ENCODE measurements at regions not wholly inside any gene's neighbourhood (a gene's known extent, or its start where the extent isn't known, plus 50 kb on each side); places are given as distances from the start of the nearest gene placed in this dataset.
"Not testable (repeated sequence)": the region's sequence is repeated elsewhere in the genome, so short reads cannot be mapped to it uniquely, and the experiment has no call there.

DNA sequence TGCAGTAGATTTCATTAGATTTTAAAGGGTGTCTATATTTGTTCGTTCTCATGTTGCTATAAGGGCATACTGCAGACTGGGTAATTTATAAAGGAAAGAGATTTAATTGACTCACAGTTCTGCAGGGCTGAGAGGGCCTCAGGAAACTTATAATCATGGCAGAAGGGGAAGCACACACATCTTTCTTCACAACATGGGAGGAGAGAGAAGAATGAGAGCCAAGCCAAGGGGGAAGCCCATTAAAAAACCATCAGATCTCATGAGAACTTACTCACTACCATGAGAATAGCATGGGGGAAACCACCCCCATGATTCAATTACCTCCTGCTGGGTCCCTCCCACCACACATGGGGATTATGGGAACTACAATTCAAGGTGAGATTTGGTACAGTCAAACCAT lies 99.5 kb upstream of the TCF21 start:
- TF ChIP-seq, protein P1, sequence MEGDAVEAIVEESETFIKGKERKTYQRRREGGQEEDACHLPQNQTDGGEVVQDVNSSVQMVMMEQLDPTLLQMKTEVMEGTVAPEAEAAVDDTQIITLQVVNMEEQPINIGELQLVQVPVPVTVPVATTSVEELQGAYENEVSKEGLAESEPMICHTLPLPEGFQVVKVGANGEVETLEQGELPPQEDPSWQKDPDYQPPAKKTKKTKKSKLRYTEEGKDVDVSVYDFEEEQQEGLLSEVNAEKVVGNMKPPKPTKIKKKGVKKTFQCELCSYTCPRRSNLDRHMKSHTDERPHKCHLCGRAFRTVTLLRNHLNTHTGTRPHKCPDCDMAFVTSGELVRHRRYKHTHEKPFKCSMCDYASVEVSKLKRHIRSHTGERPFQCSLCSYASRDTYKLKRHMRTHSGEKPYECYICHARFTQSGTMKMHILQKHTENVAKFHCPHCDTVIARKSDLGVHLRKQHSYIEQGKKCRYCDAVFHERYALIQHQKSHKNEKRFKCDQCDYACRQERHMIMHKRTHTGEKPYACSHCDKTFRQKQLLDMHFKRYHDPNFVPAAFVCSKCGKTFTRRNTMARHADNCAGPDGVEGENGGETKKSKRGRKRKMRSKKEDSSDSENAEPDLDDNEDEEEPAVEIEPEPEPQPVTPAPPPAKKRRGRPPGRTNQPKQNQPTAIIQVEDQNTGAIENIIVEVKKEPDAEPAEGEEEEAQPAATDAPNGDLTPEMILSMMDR (IDR thresholded peaks at IDR 0.05), result not testable (repeated sequence)
- TF ChIP-seq ZFX (IDR thresholded peaks at IDR 0.05; ENCODE audit: borderline replicate concordance), result not testable (repeated sequence)
